ENCODE measurements at regions not wholly inside any gene's neighbourhood (a gene's known extent, or its start where the extent isn't known, plus 50 kb on each side); places are given as distances from the start of the nearest gene placed in this dataset.

DNA sequence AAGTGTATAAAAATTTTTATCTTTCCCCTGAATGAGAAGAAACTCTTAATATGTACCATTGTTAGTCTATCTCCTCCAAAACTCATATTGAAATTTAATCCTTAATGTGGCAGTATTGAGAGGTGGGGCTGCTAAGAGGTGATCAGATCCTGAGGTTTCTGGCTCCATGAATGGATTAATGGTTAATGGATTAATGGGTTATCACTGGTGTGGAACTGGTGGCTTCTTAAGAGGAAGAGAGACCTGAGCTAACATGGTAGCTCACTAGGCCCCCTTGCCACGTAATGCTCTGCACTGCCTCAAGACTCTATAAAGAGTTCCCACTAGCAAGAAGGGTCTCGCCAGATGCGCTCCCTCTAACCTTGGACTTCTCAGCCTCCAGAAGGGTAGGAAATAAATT lies 70.6 kb upstream of the ZBTB18 start:
- no peaks in the 10 kb centered on the region for H4K20me1 ChIP-seq (ENCODE audit: insufficient read depth, low read length)
- no peak overlapping the region for H3K27ac ChIP-seq (ENCODE audit: low read depth in 1 of 2, low read length in 2 of 2)
- no peak overlapping the region for H2AFZ ChIP-seq (ENCODE audit: insufficient read depth, low read depth, low read length, poor library complexity, severe bottlenecking)
- Mint-ChIP-seq H3K36me3 (no peaks in the 10 kb centered on the region), H3K27ac (no peak overlapping the region), H3K4me1 (no peaks in the 10 kb centered on the region), H3K4me3 (no peak overlapping the region), H3K9me3 (peaks cover 0 to 3% (median 0%) of the 10 kb centered on the region in 7 donors), H3K27me3 (ENCODE audit: low read depth in 3 of 3) (peaks cover 1 to 5% (median 4%) of the 10 kb centered on the region in 3 donors)
- intact Hi-C loops (cut with micrococcal nuclease), result no loop called here
- H3K27me3 ChIP-seq (ENCODE audit: control insufficient read depth in 2 of 2, insufficient read depth in 2 of 2, low read length in 2 of 2), result no peaks in the 10 kb centered on the region
- H3K4me3 ChIP-seq (replicated peaks in 1 of 3; ENCODE audit: low read depth in 2 of 3, low read length in 3 of 3), result no peak overlapping the region
- no peaks in the 10 kb centered on the region for H3K79me2 ChIP-seq (ENCODE audit: insufficient read depth, low read length)
- no peaks in the 10 kb centered on the region for H3K9me3 ChIP-seq (replicated peaks in 1 of 2; ENCODE audit: control insufficient read depth in 1 of 2, insufficient read depth in 1 of 2, low read length in 2 of 2)
- DNase-seq, result no peak
- H3K4me1 ChIP-seq (ENCODE audit: control insufficient read depth in 1 of 2, insufficient read depth in 2 of 2, low read length in 2 of 2), result no peaks in the 10 kb centered on the region
- no peak overlapping the region for H3K4me2 ChIP-seq (replicated peaks; ENCODE audit: extremely low read depth, low read length, poor library complexity, severe bottlenecking)
- no peak overlapping the region for H3K9ac ChIP-seq (ENCODE audit: insufficient read depth, low read length, poor library complexity, severe bottlenecking)
- no peak for TF ChIP-seq CTCF (IDR thresholded peaks at IDR 0.05)
- no CpG with 5 or more reads among the region's 3 CpGs for WGBS (ENCODE audit: insufficient coverage)
- no peaks in the 10 kb centered on the region for H3K36me3 ChIP-seq (replicated peaks in 1 of 2; ENCODE audit: control insufficient read depth in 1 of 2, insufficient read depth in 2 of 2, low read length in 2 of 2)

- Histone ChIP-seq H3K79me2 (ENCODE audit: insufficient read depth, low read length) (no peaks in the 10 kb centered on the region), H4K20me1 (ENCODE audit: insufficient read depth, low read length) (no peaks in the 10 kb centered on the region), H3K4me3 (replicated peaks in 1 of 3; ENCODE audit: low read depth in 2 of 3, low read length in 3 of 3) (no peak overlapping the region), H3K9ac (ENCODE audit: insufficient read depth, low read length, poor library complexity, severe bottlenecking) (no peak overlapping the region), H3K27me3 (ENCODE audit: control insufficient read depth in 2 of 2, insufficient read depth in 2 of 2, low read length in 2 of 2) (no peaks in the 10 kb centered on the region), H3K9me3 (replicated peaks in 1 of 2; ENCODE audit: control insufficient read depth in 1 of 2, insufficient read depth in 1 of 2, low read length in 2 of 2) (no peaks in the 10 kb centered on the region), H3K36me3 (replicated peaks in 1 of 2; ENCODE audit: control insufficient read depth in 1 of 2, insufficient read depth in 2 of 2, low read length in 2 of 2) (no peaks in the 10 kb centered on the region), H3K27ac (ENCODE audit: low read depth in 1 of 2, low read length in 2 of 2) (no peak overlapping the region), H3K4me2 (replicated peaks; ENCODE audit: extremely low read depth, low read length, poor library complexity, severe bottlenecking) (no peak overlapping the region), H3K4me1 (ENCODE audit: control insufficient read depth in 1 of 2, insufficient read depth in 2 of 2, low read length in 2 of 2) (no peaks in the 10 kb centered on the region), H2AFZ (ENCODE audit: insufficient read depth, low read depth, low read length, poor library complexity, severe bottlenecking) (no peak overlapping the region)
- peaks cover 1 to 5% (median 4%) of the 10 kb centered on the region in 3 donors for H3K27me3 Mint-ChIP-seq (ENCODE audit: low read depth in 3 of 3)
- intact Hi-C loops (cut with micrococcal nuclease), result no loop called here
- no peaks in the 10 kb centered on the region for H3K36me3 Mint-ChIP-seq
- no peak for DNase-seq
- H3K4me1 Mint-ChIP-seq, result no peaks in the 10 kb centered on the region
- no peak for TF ChIP-seq CTCF (IDR thresholded peaks at IDR 0.05)
- H3K27ac Mint-ChIP-seq, result peak overlapping the region in 1 of 7 donors; percentile 47
- peaks cover 0 to 3% (median 0%) of the 10 kb centered on the region in 7 donors for H3K9me3 Mint-ChIP-seq
- H3K4me3 Mint-ChIP-seq, result no peak overlapping the region
These were observed 71.0 kb upstream of the ZBTB18 start for GRCh38 chr1:243980071-243980470.

Data from CD14-positive monocyte (primary cell).